Activated naive CD4-positive, alpha-beta T cell treated with anti-CD3 and anti-CD28 coated beads, Interleukin-2, amount 50 U/mL, for 24 hours (primary cell): ENCODE measurements at regions not wholly inside any gene's neighbourhood (a gene's known extent, or its start where the extent isn't known, plus 50 kb on each side); places are given as distances from the start of the nearest gene placed in this dataset.

ENCODE experiments used
- H3K27ac Mint-ChIP-seq: one replicate; pipeline ENCODE4 v1.8.0; 2021; ENCODE audit warnings: mild to moderate bottlenecking, mixed read lengths
- H3K27me3 Mint-ChIP-seq: one replicate; pipeline ENCODE4 v1.8.0; 2021; ENCODE audit warnings: mixed read lengths
- H3K36me3 Mint-ChIP-seq: one replicate; pipeline ENCODE4 v1.8.0; 2021; ENCODE audit warnings: mixed read lengths
- H3K4me1 Mint-ChIP-seq: one replicate; pipeline ENCODE4 v1.8.0; 2021; ENCODE audit warnings: mixed read lengths
- H3K4me3 Mint-ChIP-seq: one replicate; pipeline ENCODE4 v1.8.0; 2021; ENCODE audit warnings: mild to moderate bottlenecking, mixed read lengths
- H3K9me3 Mint-ChIP-seq: one replicate; pipeline ENCODE4 v1.8.0; 2021; ENCODE audit warnings: mixed read lengths

- H3K9me3 Mint-ChIP-seq = no peaks in the 10 kb centered on the region
- H3K36me3 Mint-ChIP-seq = no peaks in the 10 kb centered on the region
- H3K27me3 Mint-ChIP-seq = no peaks in the 10 kb centered on the region
- no peak overlapping the region for H3K4me3 Mint-ChIP-seq
- H3K27ac Mint-ChIP-seq = no peak overlapping the region
- no peaks in the 10 kb centered on the region for H3K4me1 Mint-ChIP-seq
Measured at GRCh38 chr18:49654347-49654746, 92.5 kb downstream of the LIPG start.

GRCh38 chr18:49652881-49653724, 91.2 kb downstream of the LIPG start:
- Mint-ChIP-seq H3K27ac (no peak overlapping the region), H3K4me3 (no peak overlapping the region), H3K4me1 (no peaks in the 10 kb centered on the region)

GRCh38 chr18:49651033-49651432, 89.2 kb downstream of the LIPG start:
- no peaks in the 10 kb centered on the region for H3K9me3 Mint-ChIP-seq
- no peaks in the 10 kb centered on the region for H3K4me1 Mint-ChIP-seq
- no peaks in the 10 kb centered on the region for H3K27me3 Mint-ChIP-seq
- H3K36me3 Mint-ChIP-seq = no peaks in the 10 kb centered on the region
- no peak overlapping the region for H3K4me3 Mint-ChIP-seq
- H3K27ac Mint-ChIP-seq = no peak overlapping the region

More at GRCh38 chr18:49652881-49653724, 91.2 kb downstream of the LIPG start:
- Mint-ChIP-seq H3K36me3 (no peaks in the 10 kb centered on the region), H3K27me3 (no peaks in the 10 kb centered on the region), H3K9me3 (no peaks in the 10 kb centered on the region)

GRCh38 chr18:49650426-49650891, 88.6 kb downstream of the LIPG start:
- Mint-ChIP-seq H3K4me3 (no peak overlapping the region), H3K27ac (no peak overlapping the region), H3K27me3 (no peaks in the 10 kb centered on the region), H3K9me3 (no peaks in the 10 kb centered on the region), H3K4me1 (no peaks in the 10 kb centered on the region), H3K36me3 (no peaks in the 10 kb centered on the region)

GRCh38 chr18:49648811-49649210, 87.0 kb downstream of the LIPG start:
- Mint-ChIP-seq H3K36me3 (no peaks in the 10 kb centered on the region), H3K9me3 (no peaks in the 10 kb centered on the region), H3K27me3 (no peaks in the 10 kb centered on the region), H3K4me1 (no peaks in the 10 kb centered on the region), H3K4me3 (no peak overlapping the region), H3K27ac (no peak overlapping the region)
